ENCODE measurements at regions not wholly inside any gene's neighbourhood (a gene's known extent, or its start where the extent isn't known, plus 50 kb on each side); places are given as distances from the start of the nearest gene placed in this dataset.

DNA sequence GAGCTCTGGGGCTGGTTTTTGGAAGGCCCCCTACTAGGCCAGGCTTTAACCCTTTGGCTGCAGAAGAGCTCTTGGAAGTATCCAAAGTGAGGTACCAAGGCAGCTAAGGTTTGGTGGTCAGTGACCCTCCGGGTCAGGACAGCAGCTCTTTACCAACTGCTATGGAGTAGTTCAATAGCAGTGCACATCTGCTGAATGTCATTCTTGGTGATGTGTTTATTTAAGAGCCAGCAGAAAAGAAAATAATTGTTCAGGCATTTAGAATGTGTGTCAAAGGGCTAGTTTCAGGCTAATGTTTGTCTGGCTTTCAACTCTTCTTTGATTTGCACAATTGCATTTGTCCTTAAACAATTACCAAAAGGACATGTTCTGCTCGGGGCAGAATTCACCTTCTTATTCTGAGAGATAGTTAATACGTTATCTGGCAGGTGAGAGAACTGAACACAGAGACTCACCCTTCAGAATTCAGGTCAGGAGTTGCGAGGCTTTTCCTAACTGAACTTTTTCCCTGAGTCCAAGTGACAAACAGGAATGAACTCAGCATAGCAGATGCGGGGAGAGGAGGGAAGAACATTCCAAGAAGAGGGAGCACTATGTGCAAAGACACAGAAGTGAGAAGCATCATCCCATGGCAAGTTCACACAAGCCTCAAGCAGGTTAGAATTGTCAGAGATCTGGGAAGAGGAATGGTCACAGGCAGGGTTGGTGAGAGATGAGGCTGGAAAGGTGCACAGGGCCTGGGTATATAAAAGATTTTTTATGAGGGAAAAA lies 556.7 kb upstream of the TLE4 start:
- Histone ChIP-seq H3K36me3 (ENCODE audit: control insufficient read depth, insufficient read depth, low read length) (no peaks in the 10 kb centered on the region), H3K79me2 (no peaks in the 10 kb centered on the region), H3K9ac (no peak overlapping the region), H3K4me2 (ENCODE audit: low read length) (no peak overlapping the region), H3K4me3 (ENCODE audit: low read depth, low read length) (no peak overlapping the region), H3K4me1 (no peaks in the 10 kb centered on the region), H2AFZ (no peak overlapping the region), H3K27ac (no peak overlapping the region), H3K9me3 (ENCODE audit: control insufficient read depth, low read length) (no peaks in the 10 kb centered on the region), H3K27me3 (ENCODE audit: control insufficient read depth, insufficient read depth, low read length) (no peaks in the 10 kb centered on the region)
- TF ChIP-seq, protein P1, sequence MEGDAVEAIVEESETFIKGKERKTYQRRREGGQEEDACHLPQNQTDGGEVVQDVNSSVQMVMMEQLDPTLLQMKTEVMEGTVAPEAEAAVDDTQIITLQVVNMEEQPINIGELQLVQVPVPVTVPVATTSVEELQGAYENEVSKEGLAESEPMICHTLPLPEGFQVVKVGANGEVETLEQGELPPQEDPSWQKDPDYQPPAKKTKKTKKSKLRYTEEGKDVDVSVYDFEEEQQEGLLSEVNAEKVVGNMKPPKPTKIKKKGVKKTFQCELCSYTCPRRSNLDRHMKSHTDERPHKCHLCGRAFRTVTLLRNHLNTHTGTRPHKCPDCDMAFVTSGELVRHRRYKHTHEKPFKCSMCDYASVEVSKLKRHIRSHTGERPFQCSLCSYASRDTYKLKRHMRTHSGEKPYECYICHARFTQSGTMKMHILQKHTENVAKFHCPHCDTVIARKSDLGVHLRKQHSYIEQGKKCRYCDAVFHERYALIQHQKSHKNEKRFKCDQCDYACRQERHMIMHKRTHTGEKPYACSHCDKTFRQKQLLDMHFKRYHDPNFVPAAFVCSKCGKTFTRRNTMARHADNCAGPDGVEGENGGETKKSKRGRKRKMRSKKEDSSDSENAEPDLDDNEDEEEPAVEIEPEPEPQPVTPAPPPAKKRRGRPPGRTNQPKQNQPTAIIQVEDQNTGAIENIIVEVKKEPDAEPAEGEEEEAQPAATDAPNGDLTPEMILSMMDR (IDR thresholded peaks at IDR 0.05), result no peak

DNA sequence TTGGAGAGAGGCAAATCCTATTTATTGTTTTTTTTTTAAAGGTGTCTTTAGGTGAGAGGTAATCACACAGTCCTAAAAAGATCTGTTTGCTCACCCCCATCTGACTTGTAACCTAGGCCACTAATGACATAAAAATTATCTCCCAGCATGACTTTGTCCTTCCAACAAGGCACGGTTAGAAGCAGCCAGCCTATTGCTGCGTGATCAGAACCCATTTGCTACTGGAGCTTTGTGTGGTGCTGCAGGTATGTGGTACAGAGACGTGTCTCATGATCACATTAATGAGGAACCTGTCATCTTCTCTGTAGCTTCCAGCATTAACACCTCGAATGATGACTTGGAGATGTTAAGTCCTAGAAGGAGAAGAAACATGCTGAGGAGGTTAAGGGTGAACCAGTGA lies 555.8 kb upstream of the TLE4 start:
- TF ChIP-seq, protein P1 (IDR thresholded peaks at IDR 0.05), result no peak
- no peaks in the 10 kb centered on the region for H3K27me3 ChIP-seq (ENCODE audit: control insufficient read depth, insufficient read depth, low read length)
- no peaks in the 10 kb centered on the region for H3K79me2 ChIP-seq
- no peak overlapping the region for H2AFZ ChIP-seq
- no peak overlapping the region for H3K27ac ChIP-seq
- H3K9me3 ChIP-seq (ENCODE audit: control insufficient read depth, low read length), result no peaks in the 10 kb centered on the region
- no peaks in the 10 kb centered on the region for H3K36me3 ChIP-seq (ENCODE audit: control insufficient read depth, insufficient read depth, low read length)
- no peaks in the 10 kb centered on the region for H3K4me1 ChIP-seq
- H3K4me2 ChIP-seq (ENCODE audit: low read length), result no peak overlapping the region
- no peak overlapping the region for H3K9ac ChIP-seq
- H3K4me3 ChIP-seq (ENCODE audit: low read depth, low read length), result no peak overlapping the region

DNA sequence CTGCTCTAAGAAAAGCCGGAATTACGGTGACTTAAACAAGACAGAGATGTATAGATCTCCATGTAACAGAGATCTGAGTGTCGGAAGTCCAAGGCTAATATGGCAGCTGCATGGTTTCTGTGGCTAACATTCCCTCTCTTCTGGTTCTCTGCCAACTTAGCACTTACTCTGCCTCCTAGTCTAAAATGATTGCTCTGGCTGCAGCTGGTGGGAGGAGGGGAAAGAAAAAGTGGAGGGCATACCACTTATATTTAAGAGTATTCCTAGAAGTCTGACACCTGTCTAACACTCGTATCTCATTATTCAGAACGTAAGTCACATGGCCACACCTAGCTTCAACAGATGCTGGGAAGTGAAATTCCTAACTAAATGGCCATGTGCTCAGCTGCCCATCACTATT lies 551.5 kb upstream of the TLE4 start:
- no peaks in the 10 kb centered on the region for H3K9me3 ChIP-seq (ENCODE audit: control insufficient read depth, low read length)
- TF ChIP-seq, protein P1 (IDR thresholded peaks at IDR 0.05), result no peak

DNA sequence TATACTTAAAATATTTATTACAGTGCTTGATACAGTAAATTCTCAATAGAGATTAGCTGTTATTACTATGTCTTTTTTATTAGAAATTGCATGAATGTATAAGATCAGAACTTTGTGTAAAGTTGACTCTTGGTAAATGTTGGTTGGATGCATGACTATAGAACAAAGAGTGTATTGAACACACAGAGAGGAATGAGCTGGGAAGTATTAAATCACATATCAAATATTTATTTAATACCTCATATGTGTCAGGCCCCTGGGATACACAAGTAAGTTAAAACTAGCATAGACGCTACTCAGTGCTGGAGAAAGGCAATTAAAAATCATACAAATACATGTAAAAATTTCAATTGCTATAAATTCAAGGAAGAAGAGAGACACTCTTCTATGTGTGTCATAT lies 550.7 kb upstream of the TLE4 start:
- no peak overlapping the region for H3K9ac ChIP-seq
- no peaks in the 10 kb centered on the region for H3K4me1 ChIP-seq
- H3K4me2 ChIP-seq (ENCODE audit: low read length), result no peak overlapping the region
- TF ChIP-seq, protein P1 (IDR thresholded peaks at IDR 0.05), result no peak
- H3K27ac ChIP-seq, result no peak overlapping the region
- no peak overlapping the region for H2AFZ ChIP-seq
- no peaks in the 10 kb centered on the region for H3K79me2 ChIP-seq
- no peaks in the 10 kb centered on the region for H3K36me3 ChIP-seq (ENCODE audit: control insufficient read depth, insufficient read depth, low read length)
- H3K27me3 ChIP-seq (ENCODE audit: control insufficient read depth, insufficient read depth, low read length), result no peaks in the 10 kb centered on the region
- no peaks in the 10 kb centered on the region for H3K9me3 ChIP-seq (ENCODE audit: control insufficient read depth, low read length)
- no peak overlapping the region for H3K4me3 ChIP-seq (ENCODE audit: low read depth, low read length)

More for the DNA sequence above, 551.5 kb upstream of the TLE4 start:
- Histone ChIP-seq H3K4me2 (ENCODE audit: low read length) (no peak overlapping the region), H3K4me1 (no peaks in the 10 kb centered on the region), H3K79me2 (no peaks in the 10 kb centered on the region), H3K36me3 (ENCODE audit: control insufficient read depth, insufficient read depth, low read length) (no peaks in the 10 kb centered on the region), H3K27me3 (ENCODE audit: control insufficient read depth, insufficient read depth, low read length) (no peaks in the 10 kb centered on the region), H2AFZ (no peak overlapping the region), H3K27ac (no peak overlapping the region), H3K9ac (no peak overlapping the region), H3K4me3 (ENCODE audit: low read depth, low read length) (no peak overlapping the region)

DNA sequence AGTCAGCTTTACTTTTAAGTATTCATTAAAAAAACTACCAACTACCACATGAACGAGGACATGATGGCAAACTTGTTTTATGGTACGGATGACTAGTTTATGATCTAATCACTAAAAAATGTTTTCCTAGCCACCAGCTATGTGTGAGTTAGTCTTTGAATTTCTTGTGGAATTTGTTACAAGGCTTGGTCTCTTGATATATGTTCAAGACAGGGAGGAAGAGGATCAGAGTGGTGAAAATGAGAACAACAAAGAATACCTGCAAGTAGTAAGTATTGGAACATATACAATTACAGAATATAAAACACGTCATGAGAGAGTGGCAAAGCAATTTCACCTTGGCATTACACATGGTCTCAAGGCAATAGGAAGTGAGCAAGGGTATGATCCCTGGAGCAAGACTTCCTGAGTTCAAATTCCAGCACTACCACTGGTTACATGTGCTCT lies 548.6 kb upstream of the TLE4 start:
- TF ChIP-seq, protein P1 (IDR thresholded peaks at IDR 0.05), result no peak
- no peaks in the 10 kb centered on the region for H3K9me3 ChIP-seq (ENCODE audit: control insufficient read depth, low read length)

More for the DNA sequence above, 548.6 kb upstream of the TLE4 start:
- no peaks in the 10 kb centered on the region for H3K4me1 ChIP-seq
- H3K27ac ChIP-seq, result no peak overlapping the region
- no peaks in the 10 kb centered on the region for H3K36me3 ChIP-seq (ENCODE audit: control insufficient read depth, insufficient read depth, low read length)
- H2AFZ ChIP-seq, result no peak overlapping the region
- H3K4me3 ChIP-seq (ENCODE audit: low read depth, low read length), result no peak overlapping the region
- H3K4me2 ChIP-seq (ENCODE audit: low read length), result no peak overlapping the region
- no peaks in the 10 kb centered on the region for H3K79me2 ChIP-seq
- H3K27me3 ChIP-seq (ENCODE audit: control insufficient read depth, insufficient read depth, low read length), result no peaks in the 10 kb centered on the region
- no peak overlapping the region for H3K9ac ChIP-seq
